ENCODE measurements at regions not wholly inside any gene's neighbourhood (a gene's known extent, or its start where the extent isn't known, plus 50 kb on each side); places are given as distances from the start of the nearest gene placed in this dataset.

- no peak for DNase-seq
Measured at GRCh38 chr11:15490535-15490934, 375.8 kb downstream of the INSC start.

- no peak for DNase-seq
Measured at GRCh38 chr11:15493066-15493465, 378.3 kb downstream of the INSC start.

GRCh38 chr11:15493921-15494620 is 379.3 kb downstream of the INSC start:
- no peak for DNase-seq

- DNase-seq = no peak
Measured at GRCh38 chr11:15494740-15495139, 380.0 kb downstream of the INSC start.

GRCh38 chr11:15495462-15495861 is 380.7 kb downstream of the INSC start:
- DNase-seq = no peak

- DNase-seq = no peak
Measured at GRCh38 chr11:15497366-15497765, 382.6 kb downstream of the INSC start.

- DNase-seq = no peak
Measured at GRCh38 chr11:15499674-15500073, 385.0 kb downstream of the INSC start.

- DNase-seq = no peak
Measured at GRCh38 chr11:15500643-15501042, 385.9 kb downstream of the INSC start.

- DNase-seq = no peak
Measured at GRCh38 chr11:15501566-15501965, 386.8 kb downstream of the INSC start.

GRCh38 chr11:15505155-15505554 is 390.4 kb downstream of the INSC start:
- DNase-seq = no peak

- DNase-seq = no peak
Measured at GRCh38 chr11:15507592-15507991, 392.9 kb downstream of the INSC start.

- DNase-seq = no peak
Measured at GRCh38 chr11:15509082-15509481, 394.4 kb downstream of the INSC start.

GRCh38 chr11:15519124-15519791 is 404.5 kb downstream of the INSC start:
- no peak for DNase-seq

- DNase-seq = no peak
Measured at GRCh38 chr11:15519911-15520310, 405.2 kb downstream of the INSC start.

GRCh38 chr11:15523543-15523942 is 408.8 kb downstream of the INSC start:
- DNase-seq = no peak

GRCh38 chr11:15525582-15525981 is 410.9 kb downstream of the INSC start:
- DNase-seq = no peak

GRCh38 chr11:15526032-15526431 is 411.3 kb downstream of the INSC start:
- no peak for DNase-seq

GRCh38 chr11:15526859-15527450 is 412.2 kb downstream of the INSC start:
- DNase-seq = no peak

GRCh38 chr11:15532432-15532831 is 417.7 kb downstream of the INSC start:
- no peak for DNase-seq

GRCh38 chr11:15534266-15534665 is 419.5 kb downstream of the INSC start:
- DNase-seq = no peak

GRCh38 chr11:15535414-15535813 is 420.7 kb downstream of the INSC start:
- DNase-seq = no peak

- DNase-seq = no peak
Measured at GRCh38 chr11:15536438-15536837, 421.7 kb downstream of the INSC start.

GRCh38 chr11:15539645-15540044 is 424.9 kb downstream of the INSC start:
- no peak for DNase-seq

- DNase-seq = no peak
Measured at GRCh38 chr11:15541079-15541478, 426.4 kb downstream of the INSC start.

All from stimulated activated naive CD4-positive, alpha-beta T cell (primary cell).